ENCODE measurements at regions not wholly inside any gene's neighbourhood (a gene's known extent, or its start where the extent isn't known, plus 50 kb on each side); places are given as distances from the start of the nearest gene placed in this dataset.

DNA sequence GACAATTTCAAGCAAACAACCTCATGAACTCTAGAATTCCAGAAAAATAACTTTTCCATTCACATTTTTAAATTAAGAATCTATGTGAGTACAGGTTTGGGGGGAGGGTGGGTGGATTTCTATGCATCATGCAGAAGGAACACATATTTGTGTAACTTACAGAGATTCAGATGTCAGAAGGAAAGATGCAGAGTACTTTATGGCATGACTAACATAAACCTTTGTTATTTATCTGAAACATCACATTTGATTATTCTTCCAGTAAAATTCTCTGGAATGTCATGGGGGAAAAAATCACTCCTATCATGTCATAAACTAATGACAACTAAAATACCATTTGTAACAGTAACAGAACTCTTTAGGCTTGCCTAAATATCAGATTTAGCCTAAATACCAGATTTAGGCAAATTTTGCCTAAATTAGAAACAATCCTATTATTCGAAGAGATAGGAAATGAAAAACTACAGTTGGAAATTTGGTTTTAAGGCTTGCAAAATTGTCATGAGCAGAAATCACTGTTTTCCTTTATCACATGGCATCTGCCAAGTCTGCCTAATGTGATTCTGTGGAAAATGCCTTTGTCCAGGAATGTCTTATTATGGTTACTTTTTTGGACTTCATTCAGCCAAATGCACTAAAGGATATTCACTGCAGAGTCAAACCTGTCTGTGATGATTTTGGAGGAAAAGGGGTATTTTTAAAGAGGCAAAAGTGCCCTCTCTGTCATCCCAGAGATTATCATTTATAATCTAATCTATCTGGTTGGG, 527.7 kb upstream of the CELF2 start:
- Histone ChIP-seq H3K4me3 (ENCODE audit: low read length in 3 of 3) (no peak overlapping the region), H3K9ac (ENCODE audit: low read length in 3 of 3) (no peak overlapping the region), H3K27ac (ENCODE audit: low read depth in 2 of 2, low read length in 2 of 2) (no peak overlapping the region), H3K9me3 (ENCODE audit: control insufficient read depth in 2 of 3, insufficient read depth in 1 of 3, low read length in 3 of 3) (no peaks in the 10 kb centered on the region), H3K4me1 (ENCODE audit: control insufficient read depth in 2 of 3, insufficient read depth in 2 of 3, low read depth in 1 of 3, low read length in 3 of 3) (no peaks in the 10 kb centered on the region), H3K27me3 (ENCODE audit: control insufficient read depth, insufficient read depth, low read length) (no peaks in the 10 kb centered on the region), H3K36me3 (ENCODE audit: control insufficient read depth in 2 of 3, insufficient read depth in 3 of 3, low read length in 3 of 3) (no peaks in the 10 kb centered on the region)
- intact Hi-C loops (cut with DNase I) = no loop called here
- FAIRE-seq = no peak
- no peak for TF ChIP-seq CTCF (IDR thresholded peaks at IDR 0.05; ENCODE audit: borderline replicate concordance, extremely low read depth, insufficient read depth)
- no peak for DNase-seq

DNA sequence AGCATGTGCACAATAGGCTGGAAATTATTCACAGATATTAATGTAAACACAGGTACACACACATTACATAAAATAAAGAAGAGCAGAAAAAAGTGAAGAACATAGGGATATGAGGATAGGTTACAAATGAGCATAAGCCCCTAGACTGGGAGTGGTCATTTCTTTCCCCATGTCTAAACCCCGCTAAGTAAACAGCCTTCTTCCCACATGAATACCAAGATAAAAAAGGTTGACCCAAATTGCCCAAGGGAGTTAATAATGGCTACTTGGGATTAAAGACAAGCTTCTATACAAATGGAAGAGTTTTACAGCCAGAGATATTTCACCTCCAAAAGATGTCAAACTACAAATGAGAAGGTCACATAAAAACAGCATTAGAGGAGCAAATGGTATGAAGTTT, 527.1 kb upstream of the CELF2 start:
- no peak for FAIRE-seq
- intact Hi-C loops (cut with DNase I) = no loop called here
- Histone ChIP-seq H3K27ac (ENCODE audit: low read depth in 2 of 2, low read length in 2 of 2) (no peak overlapping the region), H3K9me3 (ENCODE audit: control insufficient read depth in 2 of 3, insufficient read depth in 1 of 3, low read length in 3 of 3) (no peaks in the 10 kb centered on the region), H3K27me3 (ENCODE audit: control insufficient read depth, insufficient read depth, low read length) (no peaks in the 10 kb centered on the region), H3K9ac (ENCODE audit: low read length in 3 of 3) (no peak overlapping the region), H3K4me3 (ENCODE audit: low read length in 3 of 3) (no peak overlapping the region), H3K4me1 (ENCODE audit: control insufficient read depth in 2 of 3, insufficient read depth in 2 of 3, low read depth in 1 of 3, low read length in 3 of 3) (no peaks in the 10 kb centered on the region), H3K36me3 (ENCODE audit: control insufficient read depth in 2 of 3, insufficient read depth in 3 of 3, low read length in 3 of 3) (no peaks in the 10 kb centered on the region)
- DNase-seq = no peak
- TF ChIP-seq CTCF (IDR thresholded peaks at IDR 0.05; ENCODE audit: borderline replicate concordance, extremely low read depth, insufficient read depth) = no peak

DNA sequence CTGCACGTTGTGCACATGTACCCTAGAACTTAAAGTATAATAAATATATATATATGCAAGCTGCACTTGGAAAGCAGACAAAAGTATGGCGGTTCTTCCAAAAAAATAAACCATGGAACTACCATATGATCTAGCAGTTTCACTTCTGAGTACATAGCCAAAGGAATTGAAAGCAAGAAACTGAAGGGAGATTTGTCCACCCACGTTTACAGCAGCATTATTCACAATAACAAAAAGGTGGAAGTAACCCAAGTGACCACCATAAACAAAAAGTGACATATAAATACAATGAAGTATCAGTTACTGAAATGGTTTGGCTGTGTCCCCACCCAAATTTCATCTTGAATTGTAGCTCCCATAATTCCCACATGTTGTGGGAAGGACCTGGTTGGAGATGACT, 525.3 kb upstream of the CELF2 start:
- intact Hi-C loops (cut with DNase I) = no loop called here
- no peak overlapping the region for H3K9ac ChIP-seq (ENCODE audit: low read length in 3 of 3)

More for the DNA sequence above, 525.3 kb upstream of the CELF2 start:
- no peak overlapping the region for H3K27ac ChIP-seq (ENCODE audit: low read depth in 2 of 2, low read length in 2 of 2)
- no peaks in the 10 kb centered on the region for H3K36me3 ChIP-seq (ENCODE audit: control insufficient read depth in 2 of 3, insufficient read depth in 3 of 3, low read length in 3 of 3)
- no peak overlapping the region for H3K4me3 ChIP-seq (ENCODE audit: low read length in 3 of 3)
- DNase-seq (no peak), FAIRE-seq (no peak)
- H3K27me3 ChIP-seq (ENCODE audit: control insufficient read depth, insufficient read depth, low read length) = no peaks in the 10 kb centered on the region
- H3K4me1 ChIP-seq (ENCODE audit: control insufficient read depth in 2 of 3, insufficient read depth in 2 of 3, low read depth in 1 of 3, low read length in 3 of 3) = no peaks in the 10 kb centered on the region
- TF ChIP-seq CTCF (IDR thresholded peaks at IDR 0.05; ENCODE audit: borderline replicate concordance, extremely low read depth, insufficient read depth) = no peak
- no peaks in the 10 kb centered on the region for H3K9me3 ChIP-seq (ENCODE audit: control insufficient read depth in 2 of 3, insufficient read depth in 1 of 3, low read length in 3 of 3)

All from kidney (tissue), 13 donors.